Vagina (tissue), 2 donors: ENCODE measurements at regions not wholly inside any gene's neighbourhood (a gene's known extent, or its start where the extent isn't known, plus 50 kb on each side); places are given as distances from the start of the nearest gene placed in this dataset.

ENCODE experiments used
- CTCF ChIP-seq, 3 experiments: fragments of 450-650 bp in 2 of 3; fragments of 200-600 bp in 1 of 3; sonication (generic) in 1 of 3; IDR thresholded peaks; one replicate each; pipeline ENCODE4 v1.5.1; 2017 to 2019; ENCODE audit warnings: antibody characterized with exemption in 3 of 3, mild to moderate bottlenecking in 2 of 3, moderate library complexity in 2 of 3
- POLR2A ChIP-seq, 2 donors: fragments of 450-650 bp; IDR thresholded peaks; one replicate each; pipeline ENCODE4 v1.6.1; 2017; ENCODE audit warnings: antibody characterized with exemption in 2 of 2, mild to moderate bottlenecking in 2 of 2, moderate library complexity in 2 of 2
- POLR2AphosphoS5 ChIP-seq, 2 donors: sonication (generic); formaldehyde crosslinking; IDR thresholded peaks; one replicate each; pipeline ENCODE4 v1.9.0; 2017; ENCODE audit warnings: antibody characterized with exemption in 2 of 2, mild to moderate bottlenecking in 2 of 2, low read depth in 1 of 2; ENCODE audit not compliant: insufficient read depth in 1 of 2

DNA sequence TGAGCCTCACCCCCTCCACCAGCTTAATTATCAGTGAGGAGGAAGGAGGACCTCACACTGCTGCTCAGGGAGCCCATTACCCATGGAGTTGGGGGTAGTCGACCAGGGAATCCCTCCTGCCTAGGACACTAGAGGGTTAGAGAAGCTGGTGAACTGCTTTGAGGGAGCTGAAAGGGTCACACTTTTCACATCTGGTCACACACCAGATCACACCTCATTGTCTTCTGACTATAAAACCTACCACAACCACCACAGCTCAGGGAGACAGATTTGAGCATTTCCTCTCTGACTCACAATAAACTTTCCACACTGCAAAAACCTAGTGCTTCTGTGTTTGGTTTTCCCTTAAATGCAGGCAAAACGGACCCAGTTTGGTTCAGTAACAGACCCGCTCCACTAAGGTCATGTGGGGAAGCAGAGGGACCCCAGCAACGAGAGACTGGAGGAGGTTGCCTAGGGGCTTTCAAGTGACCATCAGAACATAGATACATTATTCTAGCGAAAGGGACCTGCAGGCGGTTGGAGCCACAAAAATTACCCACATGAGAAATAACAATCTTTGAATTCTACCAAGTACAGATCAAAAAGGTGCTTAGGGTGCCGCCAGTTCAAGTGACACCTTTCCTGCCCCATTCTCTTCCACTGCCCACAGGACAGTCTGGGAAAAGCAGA, 151.4 kb upstream of the AVPR1A start:
- TF ChIP-seq POLR2AphosphoS5 (IDR thresholded peaks at IDR 0.05; ENCODE audit: insufficient read depth in 1 of 2, low read depth in 1 of 2) (no peak), CTCF (IDR thresholded peaks at IDR 0.05) (no peak), POLR2A (IDR thresholded peaks at IDR 0.05) (no peak)
